ENCODE measurements at regions not wholly inside any gene's neighbourhood (a gene's known extent, or its start where the extent isn't known, plus 50 kb on each side); places are given as distances from the start of the nearest gene placed in this dataset.

- DNase-seq (ENCODE audit: low spot score): no peak
These were observed 452.9 kb upstream of the DSEL start for GRCh38 chr18:67969458-67969857.

GRCh38 chr18:67966224-67966623, 449.7 kb upstream of the DSEL start:
- DNase-seq (ENCODE audit: low spot score): no peak

DNA sequence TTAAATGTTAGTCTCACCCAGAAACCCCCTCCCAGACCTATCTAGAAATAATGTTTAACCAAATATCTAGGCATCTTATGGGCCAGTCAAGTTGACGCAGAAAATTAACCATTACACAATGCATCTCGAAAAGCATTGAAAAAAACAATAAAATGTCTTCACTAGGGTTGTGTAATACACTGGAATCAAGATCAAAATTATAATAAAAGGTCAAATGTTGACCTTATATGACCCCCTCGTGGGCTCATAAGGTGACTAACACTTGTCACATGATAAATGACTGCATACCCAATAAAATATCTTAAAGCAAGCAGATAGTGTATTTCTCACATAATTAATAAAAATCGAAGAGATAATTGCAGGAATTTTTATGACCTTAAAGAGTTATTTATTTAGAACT, 447.9 kb upstream of the DSEL start:
- DNase-seq (ENCODE audit: low spot score): no peak

- DNase-seq (ENCODE audit: low spot score): no peak
These were observed 445.4 kb upstream of the DSEL start for GRCh38 chr18:67961701-67962440.

DNA sequence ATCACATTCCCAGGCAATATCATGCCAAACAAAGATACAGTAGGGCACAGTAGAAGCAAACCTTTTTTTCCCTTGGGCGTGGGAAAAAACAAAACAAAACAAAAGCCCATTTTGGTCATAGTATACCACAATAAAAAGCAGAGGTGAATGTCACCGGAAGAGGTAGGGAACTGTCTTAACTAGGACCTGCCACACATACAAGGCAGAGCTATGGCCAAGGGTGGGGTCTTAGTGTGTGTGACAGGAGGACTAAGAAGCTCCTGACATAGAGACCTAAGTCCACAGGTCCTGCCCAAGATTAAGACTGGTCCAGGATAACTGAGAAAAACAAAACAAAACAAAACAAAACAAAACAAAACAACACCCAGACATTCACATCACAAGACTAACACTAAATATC, 441.2 kb upstream of the DSEL start:
- DNase-seq (ENCODE audit: low spot score): no peak

DNA sequence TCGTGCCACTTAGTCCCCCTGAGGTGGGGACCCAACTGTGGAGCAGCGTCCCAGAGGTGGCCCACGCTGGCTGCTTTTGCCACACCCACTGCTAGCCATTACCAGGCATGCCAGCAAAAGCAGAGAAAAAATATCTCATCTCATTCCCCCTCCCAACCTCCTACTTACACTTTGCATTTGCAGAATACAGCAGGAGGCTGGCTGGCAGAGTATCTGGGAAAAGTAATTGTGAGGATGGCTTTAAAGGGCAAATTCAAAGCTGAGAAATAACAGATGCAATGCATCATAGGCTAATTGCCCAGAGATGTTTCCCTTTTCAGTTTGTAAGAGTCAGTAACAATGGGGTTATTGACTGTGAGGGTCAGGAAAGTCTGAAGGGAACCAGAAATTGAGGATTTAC, 438.1 kb upstream of the DSEL start:
- no peak for DNase-seq (ENCODE audit: low spot score)

DNA sequence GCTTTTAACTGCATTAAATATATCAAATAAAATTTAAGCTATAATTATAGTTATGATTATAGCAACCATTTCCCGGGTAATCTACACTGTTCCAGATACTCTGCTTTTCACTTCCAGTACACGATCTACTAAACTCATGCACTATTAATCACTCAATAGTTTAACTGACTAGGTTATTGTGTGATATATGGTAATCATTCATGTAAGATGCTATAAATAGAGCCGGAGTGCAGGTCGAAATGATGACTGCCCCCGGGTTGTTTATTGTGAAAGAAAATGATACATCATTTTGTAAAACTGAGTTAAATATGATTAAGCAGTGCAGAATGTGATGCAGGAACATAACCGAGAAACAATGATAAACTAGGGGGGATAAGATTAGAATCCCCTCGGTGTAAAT, 434.6 kb upstream of the DSEL start:
- DNase-seq (ENCODE audit: low spot score): peak; percentile 14

- peak; percentile 21 for DNase-seq (ENCODE audit: low spot score)
These were observed 422.1 kb upstream of the DSEL start for GRCh38 chr18:67938660-67939059.

DNA sequence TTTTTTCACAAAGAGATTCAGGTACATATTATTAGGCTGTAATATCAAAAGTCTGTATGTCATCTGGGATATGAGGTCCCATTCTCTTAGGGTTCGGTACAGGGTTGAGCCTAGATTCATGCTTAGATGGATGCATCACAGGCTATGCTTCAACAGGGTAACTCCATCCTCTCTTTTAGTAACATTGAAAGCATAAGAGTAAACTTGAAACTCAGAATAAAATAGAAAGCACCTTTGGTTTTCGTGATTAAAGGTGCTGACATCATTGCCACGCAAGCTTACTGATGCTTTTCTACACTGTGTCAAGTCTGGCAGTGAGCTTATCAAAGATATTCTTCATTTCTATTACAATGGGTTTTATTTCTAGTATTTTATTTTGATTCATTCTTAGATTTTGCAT, 419.1 kb upstream of the DSEL start:
- no peak for DNase-seq (ENCODE audit: low spot score)

- DNase-seq (ENCODE audit: low spot score): no peak
These were observed 416.8 kb upstream of the DSEL start for GRCh38 chr18:67933271-67933670.

- no peak for DNase-seq (ENCODE audit: low spot score)
These were observed 415.8 kb upstream of the DSEL start for GRCh38 chr18:67932271-67932670.

GRCh38 chr18:67926929-67927864, 410.7 kb upstream of the DSEL start:
- DNase-seq (ENCODE audit: low spot score): no peak

DNA sequence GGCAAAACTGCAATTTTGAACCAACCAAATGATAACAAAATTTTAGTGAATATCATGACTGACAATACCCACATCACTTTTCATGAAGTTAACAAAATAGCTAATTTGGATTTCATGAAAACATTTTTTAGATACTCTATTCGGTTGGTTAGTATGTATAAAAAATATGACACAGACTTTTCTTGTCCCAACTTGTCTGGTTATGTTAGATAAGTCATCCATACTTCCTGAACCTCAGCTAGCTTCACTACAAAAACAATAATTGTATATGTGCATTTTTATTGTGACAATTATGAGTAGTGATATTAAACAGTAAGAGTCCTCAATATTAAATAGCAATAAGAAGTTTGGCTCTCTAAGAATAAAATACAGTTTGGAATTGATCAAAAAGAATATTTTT, 408.1 kb upstream of the DSEL start:
- no peak for DNase-seq (ENCODE audit: low spot score)

DNA sequence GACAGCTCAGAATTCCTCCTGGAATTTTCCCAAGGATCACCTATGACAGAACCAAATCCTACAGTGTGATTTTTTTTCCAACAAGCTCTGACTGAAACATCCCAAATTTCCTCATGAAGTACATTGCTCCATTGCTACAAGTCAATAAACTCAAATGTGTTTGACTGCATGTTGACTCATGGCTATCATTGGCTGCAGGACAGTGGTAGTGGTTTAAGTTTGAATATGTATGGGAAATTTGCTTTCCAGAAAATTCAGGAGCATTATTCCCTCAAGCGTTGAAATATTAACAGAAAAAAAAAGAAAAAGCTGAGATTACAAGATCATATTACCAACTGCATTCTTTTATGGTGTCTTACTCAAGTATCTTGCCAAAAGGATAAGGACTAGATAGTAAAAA, 402.8 kb upstream of the DSEL start:
- no peak for DNase-seq (ENCODE audit: low spot score)

DNA sequence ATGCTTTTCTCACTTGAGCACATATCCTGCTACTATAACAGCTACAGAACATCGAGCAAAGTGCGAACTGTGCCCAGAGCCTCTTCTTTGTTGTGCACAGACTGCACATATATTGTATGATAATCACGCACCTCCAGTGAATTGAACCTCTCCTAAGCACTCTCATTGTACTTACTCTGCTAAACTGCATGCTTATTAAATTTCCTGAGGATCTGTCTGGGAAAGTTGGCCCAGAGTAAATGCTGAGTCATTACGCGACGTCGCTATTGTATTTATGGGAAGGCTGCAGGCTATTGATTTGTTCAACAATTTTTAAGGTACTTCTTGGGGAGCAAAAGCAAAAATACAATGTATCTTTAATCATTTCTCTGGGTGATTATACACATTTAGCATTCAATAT, 399.6 kb upstream of the DSEL start:
- DNase-seq (ENCODE audit: low spot score): no peak

DNA sequence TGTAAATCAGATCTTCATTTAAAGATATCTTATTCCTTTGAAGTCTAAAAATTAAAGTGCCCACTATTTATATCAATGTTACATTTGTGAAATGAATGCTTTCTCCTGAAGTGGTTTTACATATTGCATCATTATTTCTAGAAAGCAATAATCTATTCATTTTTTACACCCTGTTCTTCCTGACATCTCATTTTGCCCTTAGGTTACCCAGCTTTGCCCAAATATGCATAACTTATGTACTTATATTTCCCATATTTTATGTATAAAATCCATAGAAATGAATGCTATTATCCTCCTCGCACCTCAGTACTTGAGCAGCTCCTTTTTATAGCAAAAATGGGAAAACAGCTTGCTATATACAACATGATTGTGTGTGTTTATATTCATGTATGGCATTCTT, 396.5 kb upstream of the DSEL start:
- no peak for DNase-seq (ENCODE audit: low spot score)

- DNase-seq (ENCODE audit: low spot score): no peak
These were observed 385.1 kb upstream of the DSEL start for GRCh38 chr18:67901573-67901972.

DNA sequence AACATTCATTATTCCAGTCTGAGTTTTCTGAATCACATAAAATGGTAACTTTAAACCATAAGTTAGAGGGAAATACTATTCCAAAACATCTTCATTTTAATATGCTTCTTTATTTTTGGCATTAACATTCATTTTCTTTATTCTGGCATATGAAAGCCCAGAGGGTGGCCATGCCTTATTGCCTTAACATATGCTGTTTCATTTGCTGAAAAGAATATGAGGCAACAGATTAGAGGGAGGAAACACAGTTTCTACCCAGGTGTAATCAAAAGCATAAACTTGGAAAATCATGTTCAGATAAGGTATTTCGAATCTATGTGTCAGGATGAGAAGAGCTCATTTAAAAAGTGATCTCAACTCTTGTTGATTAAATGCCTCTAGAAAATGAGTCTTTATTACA, 379.9 kb upstream of the DSEL start:
- DNase-seq (ENCODE audit: low spot score): no peak

DNA sequence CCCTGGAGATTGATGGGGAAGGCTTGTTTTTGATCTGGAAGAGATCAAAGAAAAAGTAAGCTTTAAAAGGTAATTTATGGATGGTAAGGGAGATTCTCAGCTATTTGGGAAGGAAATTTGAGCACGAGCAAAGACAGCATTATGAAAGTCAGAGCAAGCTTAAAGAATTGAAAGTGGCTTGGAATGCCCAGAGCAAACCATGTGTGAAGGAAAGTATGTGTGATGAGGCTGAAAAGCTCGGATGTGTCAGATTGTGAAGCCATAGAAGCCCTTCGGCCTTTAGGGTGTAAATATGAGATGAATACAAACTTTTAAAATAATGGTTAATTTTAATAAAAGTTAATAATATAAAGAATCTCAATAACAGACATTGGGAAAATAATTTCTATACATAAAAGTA, 377.4 kb upstream of the DSEL start:
- DNase-seq (ENCODE audit: low spot score): no peak

- no peak for DNase-seq (ENCODE audit: low spot score)
These were observed 360.4 kb upstream of the DSEL start for GRCh38 chr18:67876871-67877270.

DNA sequence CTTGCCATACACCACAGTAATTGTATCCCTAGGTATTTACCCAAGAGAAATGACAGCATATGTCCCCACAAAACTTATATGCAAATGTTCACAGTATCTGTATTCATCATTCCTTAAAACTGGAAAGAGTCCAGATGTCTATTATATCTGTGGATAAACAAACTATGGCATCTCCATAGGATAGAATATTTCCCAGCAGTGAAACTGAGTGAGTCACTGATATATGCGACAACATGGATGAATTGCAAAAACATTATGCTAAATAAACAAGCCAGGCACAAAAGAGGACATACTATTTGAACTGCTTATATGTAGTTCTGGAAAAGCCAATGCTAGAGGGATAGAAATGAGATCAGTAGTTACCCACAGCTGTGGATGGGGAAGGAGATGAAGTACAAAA, 359.4 kb upstream of the DSEL start:
- DNase-seq (ENCODE audit: low spot score): no peak

DNA sequence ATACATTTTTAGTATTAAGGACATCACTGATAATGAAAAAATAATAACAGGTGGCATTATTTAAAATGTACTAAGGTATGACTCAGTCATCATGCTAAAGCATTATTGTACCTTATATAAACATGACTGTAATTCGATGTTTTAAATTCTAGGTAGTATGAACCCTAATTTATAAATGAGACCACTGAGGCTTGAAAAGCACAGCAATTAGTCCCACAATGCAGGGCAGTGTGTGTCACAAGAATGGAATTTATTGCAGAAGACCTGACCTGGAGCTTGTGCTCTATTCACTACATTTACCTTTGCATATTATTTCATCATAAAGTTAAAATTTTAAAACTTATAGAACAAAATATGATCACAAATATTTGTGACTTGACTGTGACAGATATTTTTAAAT, 358.5 kb upstream of the DSEL start:
- no peak for DNase-seq (ENCODE audit: low spot score)

DNA sequence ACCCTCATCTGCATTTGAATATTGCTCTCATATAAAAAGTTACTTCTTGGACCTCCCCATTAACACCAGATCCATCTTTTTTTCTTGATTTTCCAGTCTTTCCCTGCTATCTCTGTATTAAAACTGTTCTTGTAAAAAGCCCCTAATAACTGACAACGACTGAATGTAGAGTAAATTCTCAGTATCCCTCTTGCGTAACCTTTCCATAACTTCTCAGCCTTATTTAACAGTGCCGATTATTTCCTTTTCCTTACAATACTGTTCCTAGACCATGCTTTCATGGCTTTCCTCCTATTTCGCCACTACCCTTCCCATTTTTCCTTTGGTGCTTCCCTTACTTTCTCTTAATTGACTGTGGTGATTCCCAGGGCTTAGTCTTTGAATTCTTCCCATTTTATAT, 348.9 kb upstream of the DSEL start:
- no peak for DNase-seq (ENCODE audit: low spot score)

Measured in AG08396 (cell line).